AG09319 (cell line): ENCODE measurements at regions not wholly inside any gene's neighbourhood (a gene's known extent, or its start where the extent isn't known, plus 50 kb on each side); places are given as distances from the start of the nearest gene placed in this dataset.

ENCODE experiments used
- DNase-seq: peaks from one replicate; pipeline ENCODE4 v3.0.0-alpha.2; 2010; ENCODE audit warnings: low read depth; ENCODE audit errors: extremely low read depth
- CTCF ChIP-seq: IDR thresholded peaks from 2 replicates; pipeline ENCODE4 v1.5.1; 2011; ENCODE audit warnings: low read depth, mild to moderate bottlenecking, inconsistent platforms, low read length, moderate library complexity

GRCh38 chr11:11025087-11025486 is 167.2 kb upstream of the ZBED5 start:
- DNase-seq = no peak
- no peak for TF ChIP-seq CTCF

- no peak for DNase-seq
- peak; percentile 44 for TF ChIP-seq CTCF
Observed at GRCh38 chr11:11022125-11022730, 164.4 kb upstream of the ZBED5 start.

GRCh38 chr11:11021563-11021962 is 163.7 kb upstream of the ZBED5 start:
- DNase-seq = no peak

GRCh38 chr11:11020747-11021149 is 162.9 kb upstream of the ZBED5 start:
- DNase-seq = no peak
- no peak for TF ChIP-seq CTCF

More at GRCh38 chr11:11021563-11021962, 163.7 kb upstream of the ZBED5 start:
- TF ChIP-seq CTCF = no peak

- DNase-seq = no peak
- TF ChIP-seq CTCF = no peak
Observed at GRCh38 chr11:11020219-11020726, 162.4 kb upstream of the ZBED5 start.

GRCh38 chr11:11016943-11017342 is 159.1 kb upstream of the ZBED5 start:
- TF ChIP-seq CTCF = no peak

GRCh38 chr11:11016068-11016467 is 158.2 kb upstream of the ZBED5 start:
- TF ChIP-seq CTCF = no peak
- DNase-seq = no peak

More at GRCh38 chr11:11016943-11017342, 159.1 kb upstream of the ZBED5 start:
- DNase-seq = no peak
